ENCODE measurements at regions not wholly inside any gene's neighbourhood (a gene's known extent, or its start where the extent isn't known, plus 50 kb on each side); places are given as distances from the start of the nearest gene placed in this dataset.

DNA sequence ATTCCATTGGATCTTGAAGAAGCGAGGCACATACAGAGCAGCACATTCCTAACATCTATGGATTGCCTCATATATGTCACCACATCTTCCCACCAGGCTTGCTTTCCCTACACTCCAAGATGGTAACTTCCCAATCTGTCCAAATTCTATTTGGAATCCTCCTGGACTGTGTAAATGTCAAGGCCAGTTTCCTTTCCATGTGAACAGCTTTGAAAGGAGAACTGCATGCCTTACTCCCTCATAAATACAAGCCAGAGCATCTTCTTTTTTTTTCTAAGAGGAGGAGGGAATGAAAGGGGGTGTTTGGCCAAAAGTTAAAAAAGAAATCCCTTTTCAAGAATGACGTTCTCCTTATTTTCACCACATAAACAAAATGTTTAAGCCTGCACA lies 103.8 kb upstream of the OSR1 start:
- no peak overlapping the region for H3K4me3 ChIP-seq (ENCODE audit: low read length)
- no peak for DNase-seq (ENCODE audit: low read depth)
- TF ChIP-seq, protein P1, sequence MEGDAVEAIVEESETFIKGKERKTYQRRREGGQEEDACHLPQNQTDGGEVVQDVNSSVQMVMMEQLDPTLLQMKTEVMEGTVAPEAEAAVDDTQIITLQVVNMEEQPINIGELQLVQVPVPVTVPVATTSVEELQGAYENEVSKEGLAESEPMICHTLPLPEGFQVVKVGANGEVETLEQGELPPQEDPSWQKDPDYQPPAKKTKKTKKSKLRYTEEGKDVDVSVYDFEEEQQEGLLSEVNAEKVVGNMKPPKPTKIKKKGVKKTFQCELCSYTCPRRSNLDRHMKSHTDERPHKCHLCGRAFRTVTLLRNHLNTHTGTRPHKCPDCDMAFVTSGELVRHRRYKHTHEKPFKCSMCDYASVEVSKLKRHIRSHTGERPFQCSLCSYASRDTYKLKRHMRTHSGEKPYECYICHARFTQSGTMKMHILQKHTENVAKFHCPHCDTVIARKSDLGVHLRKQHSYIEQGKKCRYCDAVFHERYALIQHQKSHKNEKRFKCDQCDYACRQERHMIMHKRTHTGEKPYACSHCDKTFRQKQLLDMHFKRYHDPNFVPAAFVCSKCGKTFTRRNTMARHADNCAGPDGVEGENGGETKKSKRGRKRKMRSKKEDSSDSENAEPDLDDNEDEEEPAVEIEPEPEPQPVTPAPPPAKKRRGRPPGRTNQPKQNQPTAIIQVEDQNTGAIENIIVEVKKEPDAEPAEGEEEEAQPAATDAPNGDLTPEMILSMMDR (conservative IDR thresholded peaks at IDR 0.05; ENCODE audit: low read depth, low read length): no peak

DNA sequence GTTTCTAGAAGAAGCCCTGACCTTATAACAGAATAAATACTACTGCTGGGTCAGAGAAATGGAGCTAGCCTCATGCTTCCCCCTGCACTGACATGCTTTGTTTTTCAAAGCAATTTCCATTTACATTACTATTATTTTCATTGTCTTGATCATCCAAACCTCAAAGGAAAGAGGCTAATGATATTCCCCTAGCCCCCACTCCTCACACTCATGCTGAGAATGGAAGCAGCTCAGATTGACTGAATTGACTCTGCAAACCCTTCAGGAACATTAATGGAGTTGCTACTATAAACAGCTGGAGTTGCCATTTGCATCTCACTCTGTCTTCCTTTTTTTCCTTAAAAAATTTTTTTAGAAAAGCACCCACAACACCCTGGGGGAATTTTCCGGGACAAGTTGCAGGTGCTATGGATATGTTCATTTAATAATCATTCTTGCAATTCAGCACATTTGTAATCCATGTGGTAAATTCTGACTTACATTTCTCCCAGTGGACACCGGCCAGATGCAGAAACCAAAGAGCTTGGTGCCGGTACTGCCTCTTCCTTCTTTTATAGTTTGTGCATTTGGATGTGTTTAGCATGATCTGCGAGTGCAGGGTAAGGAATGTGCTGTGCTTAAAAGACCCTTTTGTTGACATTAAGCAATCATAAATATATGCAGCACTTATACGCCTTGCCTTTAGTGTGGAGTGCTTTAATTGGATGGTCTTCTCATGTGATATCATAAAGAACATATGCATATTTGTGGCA lies 103.3 kb upstream of the OSR1 start:
- TF ChIP-seq, protein P1 (conservative IDR thresholded peaks at IDR 0.05; ENCODE audit: low read depth, low read length): no peak
- DNase-seq (ENCODE audit: low read depth): no peak
- H3K4me3 ChIP-seq (ENCODE audit: low read length): no peak overlapping the region

DNA sequence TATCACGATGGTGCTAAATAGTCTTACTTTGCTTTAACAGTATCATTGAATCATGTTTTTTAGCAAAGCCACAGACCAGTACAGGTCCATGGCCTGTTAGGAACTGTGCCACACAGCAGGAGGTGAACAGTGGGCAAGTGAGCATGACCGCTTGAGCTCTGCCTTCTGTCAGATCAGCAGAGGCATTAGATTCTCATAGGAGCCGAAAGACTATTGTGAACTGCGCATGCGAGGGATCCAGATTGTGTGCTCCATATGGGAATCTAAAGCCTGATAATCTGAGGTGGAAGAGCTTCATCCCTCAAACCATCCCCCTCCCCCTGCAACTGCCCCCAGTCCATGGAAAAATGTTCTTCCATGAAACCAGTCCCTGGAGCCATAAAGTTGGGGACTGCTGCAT lies 102.3 kb upstream of the OSR1 start:
- DNase-seq (ENCODE audit: low read depth): no peak
- TF ChIP-seq, protein P1 (conservative IDR thresholded peaks at IDR 0.05; ENCODE audit: low read depth, low read length): no peak
- H3K4me3 ChIP-seq (ENCODE audit: low read length): no peak overlapping the region

DNA sequence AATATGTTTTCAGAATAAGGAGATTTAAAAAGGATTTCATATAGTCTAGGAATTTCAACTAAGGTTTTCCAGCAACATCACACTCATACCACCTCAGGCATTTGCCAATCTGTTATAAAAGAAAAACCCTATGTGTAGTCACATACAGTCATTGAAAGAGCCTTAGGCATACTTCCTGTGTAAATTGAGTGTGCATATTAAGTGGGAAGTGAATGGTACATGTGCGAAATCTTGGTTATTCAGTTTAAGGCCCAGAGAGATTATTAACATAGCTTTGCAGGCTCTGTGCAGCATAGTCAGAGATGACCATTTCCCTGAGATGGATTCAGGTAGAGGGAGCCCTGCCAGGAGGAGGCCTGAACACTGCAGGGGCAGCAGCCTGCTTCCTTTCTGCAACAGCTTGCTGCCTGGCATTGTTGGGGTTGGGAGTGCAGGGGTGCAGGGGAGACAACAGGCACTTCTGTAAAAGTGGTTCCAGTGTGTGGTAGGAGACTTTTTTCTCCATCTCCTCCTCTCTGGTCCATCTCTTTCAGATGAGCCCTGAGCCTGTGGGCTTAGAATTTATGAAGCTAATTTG lies 100.1 kb upstream of the OSR1 start:
- DNase-seq (ENCODE audit: low read depth): no peak
- TF ChIP-seq, protein P1 (conservative IDR thresholded peaks at IDR 0.05; ENCODE audit: low read depth, low read length): no peak
- no peak overlapping the region for H3K4me3 ChIP-seq (ENCODE audit: low read length)

DNA sequence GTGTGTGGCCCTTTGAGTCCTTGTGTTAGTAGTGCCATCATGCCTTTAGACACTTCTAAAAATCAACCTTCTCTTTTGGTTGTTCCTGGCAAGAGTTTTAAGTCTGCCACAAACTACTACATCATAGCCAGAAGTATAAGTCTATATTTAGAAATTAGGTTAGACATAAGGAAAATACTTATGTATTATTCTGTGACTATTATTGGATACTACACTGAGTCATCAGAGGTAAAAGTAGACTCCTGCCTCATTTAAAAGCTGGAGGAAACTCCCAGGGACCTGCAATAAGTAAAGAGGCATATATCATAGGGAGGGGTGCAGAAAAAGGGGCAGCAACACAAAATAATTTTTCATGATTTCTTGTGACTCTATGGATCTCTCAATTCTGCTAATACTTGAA lies 99.4 kb upstream of the OSR1 start:
- TF ChIP-seq, protein P1 (conservative IDR thresholded peaks at IDR 0.05; ENCODE audit: low read depth, low read length): no peak
- no peak overlapping the region for H3K4me3 ChIP-seq (ENCODE audit: low read length)
- no peak for DNase-seq (ENCODE audit: low read depth)

DNA sequence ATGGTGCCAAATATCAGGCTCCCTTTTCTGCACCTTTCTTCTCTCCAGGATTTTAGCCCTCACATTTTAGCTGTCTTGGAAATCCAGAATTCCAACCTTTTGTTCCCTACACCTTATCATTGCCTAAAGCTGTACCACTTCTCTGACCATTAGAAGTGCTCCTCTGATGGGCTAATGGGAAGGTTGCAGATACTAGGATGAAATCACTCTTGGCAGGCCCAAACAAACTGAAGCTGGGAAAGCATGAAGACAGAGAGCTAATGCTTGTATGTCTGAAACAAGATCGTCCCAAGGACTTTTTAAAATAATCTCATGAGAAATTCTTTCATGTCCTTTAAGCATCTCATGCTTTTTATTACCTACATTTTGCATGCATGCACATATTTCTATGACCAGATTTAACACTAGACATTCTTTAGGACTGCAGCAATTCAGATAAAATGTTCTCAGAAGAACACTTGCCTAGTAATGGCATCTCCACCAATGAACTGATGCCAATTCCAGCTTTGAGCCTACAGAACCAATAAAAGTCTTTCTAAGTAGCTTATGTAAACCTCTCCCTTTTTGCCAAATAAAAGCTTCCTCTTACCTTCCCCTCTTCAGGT lies 98.4 kb upstream of the OSR1 start:
- DNase-seq (ENCODE audit: low read depth): no peak

More for the DNA sequence above, 98.4 kb upstream of the OSR1 start:
- TF ChIP-seq, protein P1 (conservative IDR thresholded peaks at IDR 0.05; ENCODE audit: low read depth, low read length): no peak
- H3K4me3 ChIP-seq (ENCODE audit: low read length): no peak overlapping the region

Data from retinal pigment epithelial cell (primary cell).